ENCODE measurements at regions not wholly inside any gene's neighbourhood (a gene's known extent, or its start where the extent isn't known, plus 50 kb on each side); places are given as distances from the start of the nearest gene placed in this dataset.

DNA sequence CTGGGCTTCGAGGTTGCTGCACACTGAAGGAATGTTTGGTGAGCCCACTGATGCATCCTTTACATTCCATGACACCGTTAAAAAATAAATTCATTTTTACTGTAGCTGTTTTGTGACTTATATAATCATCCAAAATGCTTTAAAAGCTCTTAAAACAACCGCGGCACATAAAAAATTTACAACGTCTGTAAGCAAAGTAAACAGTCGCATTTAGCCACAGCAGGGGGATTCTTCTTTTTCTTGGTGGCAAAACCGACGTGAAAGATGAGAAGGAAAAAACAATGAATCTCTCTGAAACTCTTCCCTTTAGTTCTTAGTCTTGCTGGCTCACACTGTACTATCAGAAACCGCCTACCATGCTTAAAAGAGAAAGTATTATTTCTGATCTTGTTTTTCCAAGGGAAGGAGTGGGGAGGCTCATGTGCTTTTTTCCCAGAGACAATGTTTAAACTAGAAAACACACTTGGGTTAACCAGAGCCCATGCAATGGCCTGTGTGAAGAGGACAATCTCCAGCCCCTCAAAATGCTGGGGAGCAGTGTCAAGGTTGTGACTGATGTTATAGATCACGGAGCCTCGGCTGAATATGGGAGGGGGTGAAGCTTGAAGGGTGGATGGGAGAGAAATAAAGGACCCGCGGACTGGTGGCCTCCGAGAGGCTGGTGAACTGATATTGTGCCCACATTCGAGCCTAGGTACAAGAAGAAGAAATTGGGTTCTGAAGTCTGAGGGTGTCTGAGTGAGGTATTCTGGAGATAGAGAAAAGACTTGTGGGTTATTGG, 91.1 kb downstream of the IRF8 start:
- TF ChIP-seq, protein P1, sequence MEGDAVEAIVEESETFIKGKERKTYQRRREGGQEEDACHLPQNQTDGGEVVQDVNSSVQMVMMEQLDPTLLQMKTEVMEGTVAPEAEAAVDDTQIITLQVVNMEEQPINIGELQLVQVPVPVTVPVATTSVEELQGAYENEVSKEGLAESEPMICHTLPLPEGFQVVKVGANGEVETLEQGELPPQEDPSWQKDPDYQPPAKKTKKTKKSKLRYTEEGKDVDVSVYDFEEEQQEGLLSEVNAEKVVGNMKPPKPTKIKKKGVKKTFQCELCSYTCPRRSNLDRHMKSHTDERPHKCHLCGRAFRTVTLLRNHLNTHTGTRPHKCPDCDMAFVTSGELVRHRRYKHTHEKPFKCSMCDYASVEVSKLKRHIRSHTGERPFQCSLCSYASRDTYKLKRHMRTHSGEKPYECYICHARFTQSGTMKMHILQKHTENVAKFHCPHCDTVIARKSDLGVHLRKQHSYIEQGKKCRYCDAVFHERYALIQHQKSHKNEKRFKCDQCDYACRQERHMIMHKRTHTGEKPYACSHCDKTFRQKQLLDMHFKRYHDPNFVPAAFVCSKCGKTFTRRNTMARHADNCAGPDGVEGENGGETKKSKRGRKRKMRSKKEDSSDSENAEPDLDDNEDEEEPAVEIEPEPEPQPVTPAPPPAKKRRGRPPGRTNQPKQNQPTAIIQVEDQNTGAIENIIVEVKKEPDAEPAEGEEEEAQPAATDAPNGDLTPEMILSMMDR (IDR thresholded peaks at IDR 0.05), result no peak
- no peak for TF ChIP-seq POLR2A (IDR thresholded peaks at IDR 0.05)
